ENCODE measurements at regions not wholly inside any gene's neighbourhood (a gene's known extent, or its start where the extent isn't known, plus 50 kb on each side); places are given as distances from the start of the nearest gene placed in this dataset.

DNA sequence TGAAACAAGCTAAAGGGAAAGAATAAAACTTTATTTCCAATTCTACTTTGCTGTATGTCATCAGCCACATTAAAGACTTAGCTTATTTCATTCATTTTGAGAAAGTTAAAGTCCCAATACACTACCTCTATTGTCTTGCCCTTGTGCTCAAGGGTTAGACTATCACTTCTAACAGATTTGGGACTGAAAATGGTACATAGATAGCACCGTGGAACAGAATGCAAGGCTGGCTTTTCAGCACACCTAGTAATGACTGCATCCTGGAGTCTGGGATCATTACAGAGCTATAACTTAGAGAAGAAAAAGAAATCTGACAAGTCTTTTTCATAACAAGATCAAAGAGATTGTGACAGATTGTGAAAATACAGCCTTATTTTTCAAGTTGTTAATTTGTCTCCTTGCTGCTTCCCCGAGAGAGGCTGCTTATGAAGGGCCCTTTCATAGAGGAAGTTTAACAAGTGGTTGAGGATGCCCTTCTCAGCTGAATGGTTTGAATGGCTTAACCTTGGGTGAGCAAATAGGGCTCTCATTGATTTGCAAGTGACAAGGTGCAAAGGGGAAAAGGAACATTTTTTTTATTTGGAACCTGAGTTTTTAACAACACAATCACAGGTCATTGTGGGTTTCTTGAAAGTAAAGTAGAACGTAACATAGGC, 371.8 kb downstream of the EPHA4 start:
- in situ Hi-C loops (cut with HindIII; ENCODE audit: low pct_unique_long_range_greater_than_20kb, low sequenced_read_pairs), result no loop called here
- DNase-seq (ENCODE audit: low read depth, low spot score), result peak; percentile 67

DNA sequence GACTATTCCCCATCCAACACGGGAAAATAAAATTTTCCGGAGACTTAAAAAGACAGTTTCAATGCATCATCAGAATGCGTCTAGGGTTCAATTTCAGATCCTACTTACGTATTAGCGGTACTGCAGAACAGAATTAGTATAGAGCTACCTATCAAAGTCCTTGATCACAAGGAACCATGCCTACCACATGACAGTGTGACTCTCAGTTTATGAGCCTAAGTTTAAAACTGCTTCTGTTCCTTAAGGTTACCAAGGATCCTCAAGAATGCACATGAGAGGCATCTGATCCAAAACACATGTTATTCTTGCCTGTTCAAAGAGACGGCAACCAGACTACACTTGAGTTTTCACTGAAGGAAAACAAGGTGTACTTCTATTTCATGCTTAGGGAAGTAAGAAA, 369.7 kb downstream of the EPHA4 start:
- in situ Hi-C loops (cut with HindIII; ENCODE audit: low pct_unique_long_range_greater_than_20kb, low sequenced_read_pairs), result no loop called here
- DNase-seq (ENCODE audit: low read depth, low spot score), result peak; percentile 96

DNA sequence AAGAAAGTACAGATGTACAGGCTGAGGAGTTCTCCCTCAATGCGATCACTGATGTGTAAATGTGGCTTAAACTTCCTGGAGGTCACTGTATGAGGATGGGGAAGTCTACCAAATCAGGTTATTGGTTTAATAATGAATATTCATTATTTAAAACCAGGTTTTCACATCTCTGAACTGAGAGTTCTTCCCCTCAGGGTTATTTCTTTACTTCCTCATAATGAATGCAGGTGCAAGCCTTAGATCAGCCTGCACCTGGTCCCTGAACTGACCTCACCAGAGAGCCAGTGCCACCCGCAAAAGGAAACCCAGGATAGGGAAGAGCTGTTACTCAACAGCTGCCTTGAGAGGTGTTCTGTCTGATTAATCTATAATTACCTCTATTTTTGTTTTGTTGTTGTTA, 369.0 kb downstream of the EPHA4 start:
- in situ Hi-C loops (cut with HindIII; ENCODE audit: low pct_unique_long_range_greater_than_20kb, low sequenced_read_pairs), result no loop called here

DNA sequence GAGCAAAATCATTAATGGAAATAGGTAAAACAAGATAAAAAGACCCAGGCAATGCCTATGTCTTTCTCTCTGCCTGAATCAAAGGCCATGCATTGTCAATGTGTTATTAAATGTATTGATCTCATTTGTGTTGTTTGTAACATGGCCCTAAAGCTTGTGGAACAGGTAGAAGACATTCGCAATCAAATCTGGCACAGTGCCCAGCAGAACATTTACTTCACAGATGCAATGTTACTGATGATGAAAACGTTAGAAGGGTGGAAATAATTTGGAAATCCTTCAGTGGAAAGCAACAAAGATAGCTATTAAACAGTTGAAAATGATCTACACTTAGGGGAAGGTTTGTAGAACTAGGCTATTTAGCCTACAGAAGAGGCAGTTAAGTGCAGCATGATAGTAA, 368.2 kb downstream of the EPHA4 start:
- DNase-seq (ENCODE audit: low read depth, low spot score), result no peak
- in situ Hi-C loops (cut with HindIII; ENCODE audit: low pct_unique_long_range_greater_than_20kb, low sequenced_read_pairs), result no loop called here

More for the DNA sequence above, 369.0 kb downstream of the EPHA4 start:
- no peak for DNase-seq (ENCODE audit: low read depth, low spot score)

DNA sequence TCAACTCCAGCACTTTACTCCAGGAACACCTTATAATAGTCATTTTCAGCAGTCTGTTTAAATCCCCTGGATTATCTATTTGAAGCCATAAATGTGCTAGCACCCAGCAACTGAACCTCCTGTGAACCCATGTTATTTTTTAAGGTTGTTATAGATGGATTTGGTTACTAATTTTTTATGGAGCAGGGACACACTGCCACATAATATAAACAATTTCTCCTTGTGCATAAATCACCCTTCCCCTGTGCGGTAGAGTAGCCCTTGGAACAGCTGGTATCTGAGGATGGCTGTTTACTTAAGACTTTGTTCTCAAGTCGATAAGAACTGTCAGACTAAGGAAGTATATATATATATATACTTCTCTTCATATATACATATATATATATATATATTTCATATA, 367.4 kb downstream of the EPHA4 start:
- no peak for DNase-seq (ENCODE audit: low read depth, low spot score)
- in situ Hi-C loops (cut with HindIII; ENCODE audit: low pct_unique_long_range_greater_than_20kb, low sequenced_read_pairs), result no loop called here

DNA sequence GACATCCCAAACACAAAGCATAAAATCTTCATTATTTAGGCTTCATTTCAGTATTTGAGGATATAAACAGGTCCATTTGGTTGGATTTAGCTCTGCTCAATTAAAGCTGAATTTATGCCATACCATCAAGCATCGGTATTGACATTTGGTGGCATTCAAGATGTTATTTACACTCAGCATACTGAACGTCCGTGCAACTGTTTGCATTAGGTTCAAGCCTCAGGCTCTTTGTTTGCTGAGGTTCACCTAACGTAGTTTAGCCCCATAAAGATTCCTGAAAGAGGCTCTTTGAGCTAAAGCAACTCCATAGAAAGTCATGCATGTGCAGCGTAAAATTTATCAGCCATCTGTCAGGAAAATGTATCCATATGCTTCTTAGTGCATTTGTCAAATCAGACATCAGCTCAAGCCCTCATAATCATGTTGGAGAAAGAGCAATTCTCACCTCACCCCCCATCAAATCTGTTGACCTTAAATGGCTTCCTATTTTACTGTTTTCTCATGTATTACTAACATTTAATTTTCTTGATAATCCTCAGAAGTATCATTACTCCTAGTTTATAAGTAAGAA, 366.9 kb downstream of the EPHA4 start:
- in situ Hi-C loops (cut with HindIII; ENCODE audit: low pct_unique_long_range_greater_than_20kb, low sequenced_read_pairs), result no loop called here
- no peak for DNase-seq (ENCODE audit: low read depth, low spot score)

DNA sequence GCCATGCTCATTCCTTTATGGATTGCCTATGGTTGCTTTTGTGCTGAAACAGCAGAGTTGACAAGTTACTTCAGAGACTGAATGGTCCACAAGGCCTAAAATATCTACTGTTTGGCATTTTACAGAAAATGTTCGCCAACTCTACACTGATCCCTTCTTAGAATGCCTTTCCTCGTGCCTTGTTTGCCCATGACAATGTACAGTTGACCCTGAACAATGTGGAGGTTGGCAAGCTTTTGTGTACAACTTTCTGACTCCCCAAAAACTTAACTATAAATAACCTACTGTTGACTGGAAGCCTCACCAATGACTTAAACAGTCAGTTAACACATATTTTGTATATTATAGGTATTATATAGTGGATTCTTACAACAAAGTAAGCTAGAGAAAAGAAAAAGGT, 361.4 kb downstream of the EPHA4 start:
- DNase-seq (ENCODE audit: low read depth, low spot score), result no peak
- in situ Hi-C loops (cut with HindIII; ENCODE audit: low pct_unique_long_range_greater_than_20kb, low sequenced_read_pairs), result no loop called here

DNA sequence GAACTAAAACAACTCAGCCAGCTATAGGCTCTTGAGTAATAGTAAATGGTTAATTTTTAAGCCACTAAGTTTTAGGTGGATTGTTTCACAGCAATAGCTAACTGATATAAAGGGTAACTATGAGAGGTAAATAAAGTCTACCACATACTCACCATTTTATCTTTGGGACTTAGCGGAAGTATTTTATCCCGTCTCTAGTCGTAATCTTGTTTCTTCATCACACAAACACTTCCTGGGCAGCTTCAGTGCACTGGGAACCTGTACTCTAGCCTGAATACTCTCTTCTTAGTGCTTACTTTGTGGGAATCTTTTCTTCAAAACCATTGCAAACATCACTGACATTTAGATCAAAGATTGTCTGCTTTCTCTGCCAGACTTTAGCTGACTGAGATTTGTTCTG, 360.5 kb downstream of the EPHA4 start:
- in situ Hi-C loops (cut with HindIII; ENCODE audit: low pct_unique_long_range_greater_than_20kb, low sequenced_read_pairs), result no loop called here
- no peak for DNase-seq (ENCODE audit: low read depth, low spot score)

DNA sequence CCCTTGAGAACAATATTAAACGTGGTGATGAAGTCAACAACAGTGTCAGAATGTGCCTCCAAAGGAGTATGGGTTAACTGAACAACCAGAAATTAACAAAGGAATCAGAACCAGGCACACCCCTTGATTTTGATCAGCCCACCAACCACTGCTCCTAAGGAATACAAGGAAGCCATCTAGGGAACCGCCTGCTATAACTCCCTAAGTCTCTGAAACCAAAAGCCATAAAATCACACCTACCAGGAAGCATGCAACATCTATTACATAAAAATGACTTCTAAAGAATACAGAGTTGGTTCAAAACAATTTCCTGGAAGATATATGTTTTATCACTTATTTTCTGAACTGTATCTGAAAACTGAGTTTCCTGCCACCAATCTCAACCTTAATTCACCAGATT, 360.0 kb downstream of the EPHA4 start:
- no peak for DNase-seq (ENCODE audit: low read depth, low spot score)
- in situ Hi-C loops (cut with HindIII; ENCODE audit: low pct_unique_long_range_greater_than_20kb, low sequenced_read_pairs), result no loop called here

DNA sequence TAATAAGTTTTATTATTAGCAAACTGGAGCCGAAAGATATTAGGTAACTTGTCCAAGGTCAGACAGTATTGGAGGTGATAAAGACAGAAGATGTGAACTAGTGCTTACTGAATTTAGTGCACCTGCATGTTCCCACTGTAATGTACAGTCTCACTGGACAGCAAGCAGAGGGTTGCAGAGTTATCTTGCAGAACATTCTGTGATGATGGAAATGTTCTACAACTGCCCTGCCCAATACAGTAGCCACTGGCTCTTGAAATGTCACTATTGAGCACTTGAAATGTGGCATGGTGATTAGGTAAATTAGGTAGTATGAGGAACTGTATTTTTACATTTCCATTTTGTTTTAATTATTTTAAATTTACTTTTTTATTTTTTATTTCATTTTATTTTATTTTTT, 356.6 kb downstream of the EPHA4 start:
- in situ Hi-C loops (cut with HindIII; ENCODE audit: low pct_unique_long_range_greater_than_20kb, low sequenced_read_pairs), result no loop called here
- DNase-seq (ENCODE audit: low read depth, low spot score), result no peak

DNA sequence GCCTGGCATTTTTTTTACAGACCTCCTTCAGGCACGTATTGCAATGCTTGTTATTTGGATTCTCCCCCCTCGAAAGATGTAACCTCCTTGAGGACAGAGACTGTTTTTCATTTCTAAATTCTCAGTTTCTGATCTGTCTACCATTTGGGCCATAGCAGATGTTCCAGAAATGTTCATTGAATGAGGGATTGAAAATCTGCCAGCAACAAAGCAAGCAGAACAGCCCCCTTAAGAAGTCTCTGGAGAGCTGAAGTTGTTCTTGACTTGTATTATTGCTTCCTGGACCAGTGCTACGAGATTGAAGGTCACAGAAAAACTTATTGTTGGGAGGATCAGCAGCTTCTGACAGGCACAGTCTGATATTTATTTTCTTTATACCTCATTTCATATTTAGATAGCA, 355.5 kb downstream of the EPHA4 start:
- DNase-seq (ENCODE audit: low read depth, low spot score), result no peak
- in situ Hi-C loops (cut with HindIII; ENCODE audit: low pct_unique_long_range_greater_than_20kb, low sequenced_read_pairs), result no loop called here

DNA sequence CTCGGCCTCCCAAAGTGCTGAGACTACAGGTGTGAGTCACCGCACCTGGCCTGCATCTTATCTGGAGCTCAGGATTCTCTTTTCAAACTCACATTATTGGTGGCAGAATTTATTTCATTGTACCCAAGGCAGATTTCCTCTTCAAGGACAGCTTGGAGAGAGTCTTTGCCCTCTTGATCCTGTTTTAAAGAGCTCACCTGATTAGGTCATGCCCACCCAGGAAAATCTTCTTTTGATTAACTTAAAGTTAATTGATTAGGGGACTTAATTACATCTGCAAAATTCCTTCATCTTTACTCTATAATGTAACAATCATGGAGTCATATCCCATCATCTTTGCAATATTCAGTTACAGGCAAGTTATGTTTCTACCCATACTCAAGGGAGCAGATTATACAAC, 346.4 kb downstream of the EPHA4 start:
- DNase-seq (ENCODE audit: low read depth, low spot score), result no peak
- in situ Hi-C loops (cut with HindIII; ENCODE audit: low pct_unique_long_range_greater_than_20kb, low sequenced_read_pairs), result no loop called here

DNA sequence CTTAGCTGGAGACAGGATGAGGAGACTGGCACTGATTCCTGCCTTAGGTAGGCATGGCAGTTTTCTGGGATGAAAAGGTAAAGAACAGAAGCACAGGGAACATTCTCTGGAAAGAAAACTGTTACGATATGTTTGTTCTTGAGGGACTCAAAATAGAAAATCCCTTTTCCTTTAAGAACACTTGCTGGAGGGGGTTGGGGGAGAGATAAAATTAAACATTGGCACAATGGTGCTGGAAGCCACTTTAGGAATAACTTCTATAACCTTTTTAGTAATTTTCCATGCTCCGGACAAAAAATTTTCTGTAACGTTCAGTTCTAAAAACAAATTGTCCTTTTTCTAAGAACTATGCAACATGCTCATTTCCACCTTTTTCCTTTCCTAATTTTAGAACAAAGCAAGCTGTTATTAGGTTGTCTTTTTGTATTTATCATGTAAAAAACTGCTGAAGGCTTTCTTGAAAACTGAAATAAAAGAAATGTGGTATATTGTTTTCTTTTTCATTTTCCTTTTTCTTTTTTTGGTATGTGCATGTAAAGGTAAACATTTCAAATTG, 343.8 kb downstream of the EPHA4 start:
- in situ Hi-C loops (cut with HindIII; ENCODE audit: low pct_unique_long_range_greater_than_20kb, low sequenced_read_pairs), result no loop called here
- no peak for DNase-seq (ENCODE audit: low read depth, low spot score)

DNA sequence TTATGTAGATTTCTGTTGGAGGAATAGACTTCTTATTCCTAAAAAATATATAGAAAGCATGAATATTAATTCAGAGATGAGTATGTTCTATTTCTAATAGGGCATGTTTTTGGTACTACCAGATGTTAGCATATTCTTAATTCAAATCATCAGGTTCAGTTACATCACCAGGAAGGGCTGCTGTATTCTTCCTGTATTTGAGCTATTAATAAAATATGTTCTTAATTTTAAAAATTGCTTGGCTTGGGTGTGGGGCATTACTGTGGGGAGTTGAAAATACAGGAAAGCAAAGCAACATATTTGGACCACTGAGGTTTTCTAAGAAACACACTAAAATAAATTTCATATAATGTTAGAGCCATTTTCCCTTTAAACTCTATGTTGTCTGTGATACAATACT, 343.0 kb downstream of the EPHA4 start:
- no peak for DNase-seq (ENCODE audit: low read depth, low spot score)
- in situ Hi-C loops (cut with HindIII; ENCODE audit: low pct_unique_long_range_greater_than_20kb, low sequenced_read_pairs), result no loop called here

DNA sequence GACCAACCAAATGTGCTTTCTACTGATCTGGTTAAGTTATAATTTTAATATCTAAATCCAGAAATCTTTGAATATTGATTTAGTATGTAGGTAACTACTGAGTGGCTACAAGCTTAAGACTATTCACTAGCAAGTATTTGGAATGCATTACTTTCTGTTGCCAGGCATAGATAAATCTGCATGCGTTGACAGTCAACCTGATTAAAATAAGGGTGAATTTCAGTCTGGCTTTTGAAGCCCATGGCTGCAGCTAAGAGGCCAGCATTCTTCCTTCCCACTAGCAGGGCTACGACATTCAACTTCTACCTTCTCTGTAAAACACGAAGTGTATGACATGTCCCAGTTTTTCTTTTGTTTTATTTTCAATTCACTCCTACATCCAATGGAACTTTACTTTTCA, 340.6 kb downstream of the EPHA4 start:
- in situ Hi-C loops (cut with HindIII; ENCODE audit: low pct_unique_long_range_greater_than_20kb, low sequenced_read_pairs), result no loop called here

DNA sequence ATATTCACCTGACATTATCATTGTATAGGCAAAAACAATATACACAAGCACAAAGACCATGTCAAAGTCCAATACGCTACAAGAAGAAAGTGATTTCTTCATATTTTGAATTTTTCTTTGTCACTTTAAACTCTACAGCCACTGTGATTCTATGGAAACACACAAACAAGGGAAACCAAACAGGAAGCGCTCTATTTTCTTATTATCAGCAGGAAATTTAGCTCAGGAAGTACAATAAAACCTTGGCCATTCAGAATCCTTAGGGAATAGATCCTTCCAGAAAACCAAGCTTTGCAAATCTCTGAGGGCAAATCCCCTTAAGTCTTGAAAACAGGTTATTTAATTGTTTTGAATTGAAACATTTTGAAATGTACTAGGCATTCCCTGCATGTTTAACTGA, 336.2 kb downstream of the EPHA4 start:
- no peak for DNase-seq (ENCODE audit: low read depth, low spot score)
- in situ Hi-C loops (cut with HindIII; ENCODE audit: low pct_unique_long_range_greater_than_20kb, low sequenced_read_pairs), result no loop called here

More for the DNA sequence above, 340.6 kb downstream of the EPHA4 start:
- DNase-seq (ENCODE audit: low read depth, low spot score), result no peak

DNA sequence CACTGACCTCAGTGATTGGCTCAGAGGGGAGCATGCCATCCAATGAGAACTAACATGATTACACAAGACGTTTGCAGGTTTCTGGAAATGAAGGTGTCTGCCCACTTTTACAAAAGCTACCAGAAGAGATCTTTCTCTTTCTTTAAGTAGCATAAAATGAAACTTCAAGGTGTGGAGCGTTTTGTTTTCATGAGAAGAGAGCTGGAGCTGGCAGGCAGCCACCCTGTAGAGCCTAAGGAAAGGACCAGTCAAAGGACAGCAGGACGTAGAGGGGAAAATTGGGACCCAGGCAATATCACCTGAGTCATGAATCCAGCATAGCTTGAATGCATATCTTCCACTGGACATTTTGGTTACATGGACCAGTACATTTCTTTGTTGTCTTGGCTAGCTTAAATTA, 331.0 kb downstream of the EPHA4 start:
- DNase-seq (ENCODE audit: low read depth, low spot score), result no peak
- in situ Hi-C loops (cut with HindIII; ENCODE audit: low pct_unique_long_range_greater_than_20kb, low sequenced_read_pairs), result no loop called here

DNA sequence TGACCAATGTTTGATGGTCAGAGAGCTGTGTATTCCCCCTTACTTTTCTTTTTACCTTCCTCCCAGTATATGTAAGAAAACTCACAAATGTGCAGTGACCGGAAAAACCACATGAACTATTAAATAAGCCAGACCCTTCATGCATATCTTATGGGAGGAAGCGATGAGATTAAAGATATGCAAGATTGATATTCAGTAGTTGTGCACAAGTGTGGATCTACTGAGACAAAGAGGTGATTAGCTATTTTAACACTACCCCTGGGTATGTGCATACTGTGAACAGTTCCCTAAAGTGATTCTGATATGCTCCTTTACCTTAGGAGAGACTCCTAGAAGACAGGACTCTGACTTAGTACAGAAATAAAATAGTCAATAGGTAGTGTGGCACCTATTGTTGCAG, 328.3 kb downstream of the EPHA4 start:
- DNase-seq (ENCODE audit: low read depth, low spot score), result no peak
- in situ Hi-C loops (cut with HindIII; ENCODE audit: low pct_unique_long_range_greater_than_20kb, low sequenced_read_pairs), result no loop called here

DNA sequence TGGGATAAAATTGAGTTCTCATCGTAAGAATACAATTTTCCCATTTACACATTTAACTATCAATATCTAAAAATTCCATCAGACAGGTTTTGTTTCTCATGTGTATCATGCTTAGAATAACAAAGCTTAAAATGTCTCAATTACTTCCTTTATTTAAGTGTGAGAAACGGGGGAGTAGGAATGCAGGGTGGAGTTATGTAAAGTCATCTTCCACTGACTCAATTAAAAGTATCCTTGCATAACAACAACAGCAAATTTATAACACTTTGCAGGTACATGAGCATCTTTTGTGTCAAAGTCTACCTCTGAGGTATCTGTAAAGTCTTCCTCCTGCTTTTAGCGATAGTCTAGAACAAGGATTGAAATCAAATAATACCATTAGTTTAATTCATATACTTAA, 327.1 kb downstream of the EPHA4 start:
- in situ Hi-C loops (cut with HindIII; ENCODE audit: low pct_unique_long_range_greater_than_20kb, low sequenced_read_pairs), result no loop called here
- DNase-seq (ENCODE audit: low read depth, low spot score), result no peak
